ENCODE measurements at regions not wholly inside any gene's neighbourhood (a gene's known extent, or its start where the extent isn't known, plus 50 kb on each side); places are given as distances from the start of the nearest gene placed in this dataset.

DNA sequence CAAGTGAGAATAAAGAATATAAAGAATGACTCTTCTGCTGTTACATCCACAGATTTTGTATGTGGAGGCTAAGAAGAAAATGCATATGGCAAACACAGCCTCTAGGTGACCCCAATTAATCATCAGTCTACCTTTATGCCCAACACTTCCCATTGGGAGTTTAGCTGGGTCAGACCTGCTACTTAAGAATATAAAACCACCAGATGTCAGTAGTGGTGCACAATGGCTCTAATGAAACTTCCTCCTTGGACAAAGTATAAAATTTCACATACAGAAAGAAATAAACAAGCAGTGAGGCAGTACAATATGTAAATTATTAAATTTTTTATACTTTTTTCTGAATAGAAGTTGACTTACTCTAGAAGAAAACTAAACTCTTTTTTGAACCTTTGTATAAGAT is 539.9 kb downstream of the BRINP1 start:
- CTCF ChIA-PET: interaction anchor here (1.0 to 1.2 kb wide), 2 partner anchors 536 to 540 kb away, joined by 3 to 7 read pairs; partner anchors contain the start of gene BRINP1
- no peak overlapping the region for H3K4me3 Mint-ChIP-seq
- ATAC-seq (peak; percentile 73), DNase-seq (ENCODE audit: low spot score) (no peak)
- H3K27ac Mint-ChIP-seq: no peak overlapping the region
- no peaks in the 10 kb centered on the region for H3K27me3 Mint-ChIP-seq (ENCODE audit: low read depth)
- no peaks in the 10 kb centered on the region for H3K36me3 Mint-ChIP-seq
- H3K9me3 Mint-ChIP-seq: no peaks in the 10 kb centered on the region
- POLR2A ChIA-PET: no interaction called here
- no peak for TF ChIP-seq ETV6 (CRISPR knock-in tag; IDR thresholded peaks at IDR 0.05)
- no peak for TF ChIP-seq ZNF671 (CRISPR knock-in tag; IDR thresholded peaks at IDR 0.05)
- TF ChIP-seq, protein P1, sequence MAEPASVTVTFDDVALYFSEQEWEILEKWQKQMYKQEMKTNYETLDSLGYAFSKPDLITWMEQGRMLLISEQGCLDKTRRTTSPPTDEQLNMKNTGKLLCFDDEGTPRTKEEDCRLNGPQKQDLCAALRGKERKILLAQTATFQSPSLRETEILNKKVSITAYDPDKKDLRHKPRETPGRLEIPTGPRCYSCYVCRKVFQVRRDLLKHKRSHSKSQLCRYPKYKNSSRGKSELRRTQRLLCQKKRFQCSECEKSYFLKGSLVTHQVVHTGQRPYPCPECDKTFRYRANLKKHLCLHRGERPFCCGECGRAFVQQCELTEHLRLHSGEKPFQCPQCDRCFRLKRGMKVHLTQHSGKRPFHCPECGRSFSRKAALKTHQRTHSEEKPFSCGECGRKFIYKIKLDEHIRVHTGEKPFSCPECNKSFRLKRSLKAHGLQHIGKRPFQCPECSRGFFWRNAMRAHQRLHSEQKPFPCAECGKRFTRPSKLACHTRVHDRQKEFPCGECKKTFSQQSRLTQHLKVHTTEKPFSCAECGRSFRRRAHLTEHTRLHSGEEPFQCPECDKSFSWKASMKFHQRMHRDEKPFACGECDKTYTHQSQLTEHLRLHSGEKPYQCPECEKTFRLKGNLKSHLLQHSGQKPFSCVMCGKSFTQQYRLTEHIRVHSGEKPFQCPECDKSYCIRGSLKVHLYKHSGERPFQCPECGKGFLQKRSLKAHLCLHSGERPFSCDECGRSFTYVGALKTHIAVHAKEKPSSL (CRISPR knock-in tag; conservative IDR thresholded peaks at IDR 0.05): no peak
- TF ChIP-seq, protein P2, sequence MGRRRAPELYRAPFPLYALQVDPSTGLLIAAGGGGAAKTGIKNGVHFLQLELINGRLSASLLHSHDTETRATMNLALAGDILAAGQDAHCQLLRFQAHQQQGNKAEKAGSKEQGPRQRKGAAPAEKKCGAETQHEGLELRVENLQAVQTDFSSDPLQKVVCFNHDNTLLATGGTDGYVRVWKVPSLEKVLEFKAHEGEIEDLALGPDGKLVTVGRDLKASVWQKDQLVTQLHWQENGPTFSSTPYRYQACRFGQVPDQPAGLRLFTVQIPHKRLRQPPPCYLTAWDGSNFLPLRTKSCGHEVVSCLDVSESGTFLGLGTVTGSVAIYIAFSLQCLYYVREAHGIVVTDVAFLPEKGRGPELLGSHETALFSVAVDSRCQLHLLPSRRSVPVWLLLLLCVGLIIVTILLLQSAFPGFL (CRISPR knock-in tag; IDR thresholded peaks at IDR 0.05; ENCODE audit: borderline replicate concordance): no peak
- no peak for TF ChIP-seq FOXK1 (CRISPR knock-in tag; IDR thresholded peaks at IDR 0.05)
- no peak for TF ChIP-seq KAT7 (CRISPR knock-in tag; IDR thresholded peaks at IDR 0.05; ENCODE audit: borderline replicate concordance)
- TF ChIP-seq, protein P3, sequence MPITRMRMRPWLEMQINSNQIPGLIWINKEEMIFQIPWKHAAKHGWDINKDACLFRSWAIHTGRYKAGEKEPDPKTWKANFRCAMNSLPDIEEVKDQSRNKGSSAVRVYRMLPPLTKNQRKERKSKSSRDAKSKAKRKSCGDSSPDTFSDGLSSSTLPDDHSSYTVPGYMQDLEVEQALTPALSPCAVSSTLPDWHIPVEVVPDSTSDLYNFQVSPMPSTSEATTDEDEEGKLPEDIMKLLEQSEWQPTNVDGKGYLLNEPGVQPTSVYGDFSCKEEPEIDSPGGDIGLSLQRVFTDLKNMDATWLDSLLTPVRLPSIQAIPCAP (CRISPR knock-in tag; IDR thresholded peaks at IDR 0.05): no peak
- no peak for TF ChIP-seq HMGA2 (CRISPR knock-in tag; IDR thresholded peaks at IDR 0.05)
- TF ChIP-seq, protein P4, sequence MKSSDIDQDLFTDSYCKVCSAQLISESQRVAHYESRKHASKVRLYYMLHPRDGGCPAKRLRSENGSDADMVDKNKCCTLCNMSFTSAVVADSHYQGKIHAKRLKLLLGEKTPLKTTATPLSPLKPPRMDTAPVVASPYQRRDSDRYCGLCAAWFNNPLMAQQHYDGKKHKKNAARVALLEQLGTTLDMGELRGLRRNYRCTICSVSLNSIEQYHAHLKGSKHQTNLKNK (CRISPR knock-in tag; IDR thresholded peaks at IDR 0.05): no peak
- TF ChIP-seq SMAD4 (CRISPR knock-in tag; IDR thresholded peaks at IDR 0.05): no peak
- TF ChIP-seq, protein P5, sequence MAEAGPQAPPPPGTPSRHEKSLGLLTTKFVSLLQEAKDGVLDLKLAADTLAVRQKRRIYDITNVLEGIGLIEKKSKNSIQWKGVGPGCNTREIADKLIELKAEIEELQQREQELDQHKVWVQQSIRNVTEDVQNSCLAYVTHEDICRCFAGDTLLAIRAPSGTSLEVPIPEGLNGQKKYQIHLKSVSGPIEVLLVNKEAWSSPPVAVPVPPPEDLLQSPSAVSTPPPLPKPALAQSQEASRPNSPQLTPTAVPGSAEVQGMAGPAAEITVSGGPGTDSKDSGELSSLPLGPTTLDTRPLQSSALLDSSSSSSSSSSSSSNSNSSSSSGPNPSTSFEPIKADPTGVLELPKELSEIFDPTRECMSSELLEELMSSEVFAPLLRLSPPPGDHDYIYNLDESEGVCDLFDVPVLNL (CRISPR knock-in tag; IDR thresholded peaks at IDR 0.05; ENCODE audit: borderline replicate concordance, low read depth): no peak
- TF ChIP-seq NFATC4 (CRISPR knock-in tag; IDR thresholded peaks at IDR 0.05): no peak
- H3K4me1 Mint-ChIP-seq: 0 out of 2 replicates have a peak, but pooled peaks cover 4% of the 10 kb centered on the region

DNA sequence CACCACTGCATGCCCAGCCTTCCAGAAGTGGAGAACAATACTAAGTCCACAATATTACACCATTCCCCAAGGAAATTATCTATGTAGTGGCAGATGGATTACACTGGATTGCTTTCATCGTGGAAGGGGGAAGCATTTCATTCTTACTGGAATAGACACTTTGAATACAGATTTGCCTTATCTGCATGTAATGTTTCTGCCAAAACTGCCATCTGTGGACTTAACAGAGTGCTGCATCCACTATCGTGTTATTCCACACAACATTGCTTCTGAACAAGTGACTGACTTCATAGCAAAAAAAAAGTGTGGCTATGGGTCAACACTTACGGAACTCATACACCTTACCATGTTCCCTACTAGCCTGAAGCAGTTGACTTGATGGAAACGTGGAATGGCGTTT is 536.9 kb downstream of the BRINP1 start:
- POLR2A ChIA-PET: no interaction called here
- Mint-ChIP-seq H3K9me3 (peaks cover 12% of the 10 kb centered on the region), H3K27me3 (ENCODE audit: low read depth) (peaks cover 6% of the 10 kb centered on the region; the same call in 1 of the 2 replicates), H3K4me3 (no peak overlapping the region), H3K4me1 (0 out of 2 replicates have a peak, but pooled peaks cover 4% of the 10 kb centered on the region), H3K27ac (no peak overlapping the region), H3K36me3 (peaks cover 6% of the 10 kb centered on the region; the same call in 1 of the 2 replicates)
- DNase-seq (ENCODE audit: low spot score): no peak
- CTCF ChIA-PET: no interaction called here
- ATAC-seq: no peak
- TF ChIP-seq, protein P6, sequence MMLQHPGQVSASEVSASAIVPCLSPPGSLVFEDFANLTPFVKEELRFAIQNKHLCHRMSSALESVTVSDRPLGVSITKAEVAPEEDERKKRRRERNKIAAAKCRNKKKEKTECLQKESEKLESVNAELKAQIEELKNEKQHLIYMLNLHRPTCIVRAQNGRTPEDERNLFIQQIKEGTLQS (CRISPR knock-in tag; conservative IDR thresholded peaks at IDR 0.05): no peak
- no peak for TF ChIP-seq NFE2L1 (CRISPR knock-in tag; IDR thresholded peaks at IDR 0.05)
- no peak for TF ChIP-seq ZNF317 (CRISPR knock-in tag; IDR thresholded peaks at IDR 0.05; ENCODE audit: borderline replicate concordance, low read depth)
- TF ChIP-seq CBFB (CRISPR knock-in tag; IDR thresholded peaks at IDR 0.05; ENCODE audit: low read depth): no peak
- TF ChIP-seq, protein P7, sequence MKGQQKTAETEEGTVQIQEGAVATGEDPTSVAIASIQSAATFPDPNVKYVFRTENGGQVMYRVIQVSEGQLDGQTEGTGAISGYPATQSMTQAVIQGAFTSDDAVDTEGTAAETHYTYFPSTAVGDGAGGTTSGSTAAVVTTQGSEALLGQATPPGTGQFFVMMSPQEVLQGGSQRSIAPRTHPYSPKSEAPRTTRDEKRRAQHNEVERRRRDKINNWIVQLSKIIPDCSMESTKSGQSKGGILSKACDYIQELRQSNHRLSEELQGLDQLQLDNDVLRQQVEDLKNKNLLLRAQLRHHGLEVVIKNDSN (CRISPR knock-in tag; IDR thresholded peaks at IDR 0.05): no peak
- no peak for TF ChIP-seq SMAD3 (CRISPR knock-in tag; IDR thresholded peaks at IDR 0.05; ENCODE audit: borderline replicate concordance)
- no peak for TF ChIP-seq GRHL2 (CRISPR knock-in tag; IDR thresholded peaks at IDR 0.05; ENCODE audit: insufficient replicate concordance, severe bottlenecking)
- TF ChIP-seq SP1 (CRISPR knock-in tag; conservative IDR thresholded peaks at IDR 0.05): no peak
- TF ChIP-seq, protein P8, sequence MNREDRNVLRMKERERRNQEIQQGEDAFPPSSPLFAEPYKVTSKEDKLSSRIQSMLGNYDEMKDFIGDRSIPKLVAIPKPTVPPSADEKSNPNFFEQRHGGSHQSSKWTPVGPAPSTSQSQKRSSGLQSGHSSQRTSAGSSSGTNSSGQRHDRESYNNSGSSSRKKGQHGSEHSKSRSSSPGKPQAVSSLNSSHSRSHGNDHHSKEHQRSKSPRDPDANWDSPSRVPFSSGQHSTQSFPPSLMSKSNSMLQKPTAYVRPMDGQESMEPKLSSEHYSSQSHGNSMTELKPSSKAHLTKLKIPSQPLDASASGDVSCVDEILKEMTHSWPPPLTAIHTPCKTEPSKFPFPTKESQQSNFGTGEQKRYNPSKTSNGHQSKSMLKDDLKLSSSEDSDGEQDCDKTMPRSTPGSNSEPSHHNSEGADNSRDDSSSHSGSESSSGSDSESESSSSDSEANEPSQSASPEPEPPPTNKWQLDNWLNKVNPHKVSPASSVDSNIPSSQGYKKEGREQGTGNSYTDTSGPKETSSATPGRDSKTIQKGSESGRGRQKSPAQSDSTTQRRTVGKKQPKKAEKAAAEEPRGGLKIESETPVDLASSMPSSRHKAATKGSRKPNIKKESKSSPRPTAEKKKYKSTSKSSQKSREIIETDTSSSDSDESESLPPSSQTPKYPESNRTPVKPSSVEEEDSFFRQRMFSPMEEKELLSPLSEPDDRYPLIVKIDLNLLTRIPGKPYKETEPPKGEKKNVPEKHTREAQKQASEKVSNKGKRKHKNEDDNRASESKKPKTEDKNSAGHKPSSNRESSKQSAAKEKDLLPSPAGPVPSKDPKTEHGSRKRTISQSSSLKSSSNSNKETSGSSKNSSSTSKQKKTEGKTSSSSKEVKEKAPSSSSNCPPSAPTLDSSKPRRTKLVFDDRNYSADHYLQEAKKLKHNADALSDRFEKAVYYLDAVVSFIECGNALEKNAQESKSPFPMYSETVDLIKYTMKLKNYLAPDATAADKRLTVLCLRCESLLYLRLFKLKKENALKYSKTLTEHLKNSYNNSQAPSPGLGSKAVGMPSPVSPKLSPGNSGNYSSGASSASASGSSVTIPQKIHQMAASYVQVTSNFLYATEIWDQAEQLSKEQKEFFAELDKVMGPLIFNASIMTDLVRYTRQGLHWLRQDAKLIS (CRISPR knock-in tag; IDR thresholded peaks at IDR 0.05; ENCODE audit: borderline replicate concordance): no peak

Data from WTC11 (cell line).